CD14-positive monocyte (primary cell): ENCODE measurements at regions not wholly inside any gene's neighbourhood (a gene's known extent, or its start where the extent isn't known, plus 50 kb on each side); places are given as distances from the start of the nearest gene placed in this dataset.

Source experiments
- DNase-seq, 3 donors: peaks; one replicate each; pipeline ENCODE4 v3.0.0-alpha.2; 2011 to 2022
- H2AFZ ChIP-seq: 2 replicates; pipeline ENCODE4 v1.6.0; 2012; ENCODE audit warnings: mild to moderate bottlenecking, low read depth, low read length, inconsistent platforms; ENCODE audit not compliant: insufficient read depth, poor library complexity, severe bottlenecking
- H3K27ac ChIP-seq, 2 donors: 1 replicate in 1 of 2; 2 replicates in 1 of 2; pipeline ENCODE4 v1.5.1; 2012 to 2013; ENCODE audit warnings: low read length in 2 of 2, control low read depth in 1 of 2, inconsistent platforms in 1 of 2, low read depth in 1 of 2, mild to moderate bottlenecking in 1 of 2
- H3K27me3 ChIP-seq, 2 donors: one replicate each; pipeline versions ENCODE4 v1.6.0 to v1.6.1; 2011 to 2013; ENCODE audit warnings: low read length in 2 of 2; ENCODE audit not compliant: control insufficient read depth in 2 of 2, insufficient read depth in 2 of 2
- H3K36me3 ChIP-seq, 2 donors: replicated peaks in 1 of 2; 1 replicate in 1 of 2; 2 replicates in 1 of 2; pipeline versions ENCODE4 v1.5.1 to v1.6.1; 2012 to 2013; ENCODE audit warnings: low read length in 2 of 2, control low read depth in 1 of 2, inconsistent platforms in 1 of 2, mild to moderate bottlenecking in 1 of 2; ENCODE audit not compliant: insufficient read depth in 2 of 2, control insufficient read depth in 1 of 2
- H3K4me1 ChIP-seq, 2 donors: 1 replicate in 1 of 2; 2 replicates in 1 of 2; pipeline versions ENCODE4 v1.5.1 to v1.6.1; 2012 to 2013; ENCODE audit warnings: low read length in 2 of 2, control low read depth in 1 of 2, inconsistent platforms in 1 of 2, mild to moderate bottlenecking in 1 of 2, moderate library complexity in 1 of 2; ENCODE audit not compliant: insufficient read depth in 2 of 2, control insufficient read depth in 1 of 2
- H3K4me2 ChIP-seq: replicated peaks from 2 replicates; pipeline ENCODE3; 2012; ENCODE audit warnings: low read length, moderate library complexity, mild to moderate bottlenecking; ENCODE audit not compliant: poor library complexity, severe bottlenecking; ENCODE audit errors: extremely low read depth
- H3K4me3 ChIP-seq, 3 experiments: fragments of 200-600 bp in 1 of 3; sonication (generic) in 1 of 3; replicated peaks in 1 of 3; 1 replicate in 2 of 3; 2 replicates in 1 of 3; pipeline ENCODE4 v1.5.1; 2011 to 2013; ENCODE audit warnings: low read length in 3 of 3, mild to moderate bottlenecking in 3 of 3, control low read depth in 2 of 3, low read depth in 2 of 3, inconsistent platforms in 1 of 3, moderate library complexity in 1 of 3
- H3K79me2 ChIP-seq: 2 replicates; pipeline ENCODE4 v1.6.0; 2012; ENCODE audit warnings: mild to moderate bottlenecking, control low read depth, inconsistent platforms, low read length, moderate library complexity; ENCODE audit not compliant: insufficient read depth
- H3K9ac ChIP-seq: 2 replicates; pipeline ENCODE4 v1.6.0; 2017; ENCODE audit warnings: low read length, mild to moderate bottlenecking; ENCODE audit not compliant: insufficient read depth, poor library complexity, severe bottlenecking
- H3K9me3 ChIP-seq, 2 donors: replicated peaks in 1 of 2; 1 replicate in 1 of 2; 2 replicates in 1 of 2; pipeline versions ENCODE4 v1.5.1 to v1.6.1; 2012 to 2013; ENCODE audit warnings: low read length in 2 of 2, control low read depth in 1 of 2; ENCODE audit not compliant: control insufficient read depth in 1 of 2, insufficient read depth in 1 of 2
- H4K20me1 ChIP-seq: 2 replicates; pipeline ENCODE4 v1.6.0; 2012; ENCODE audit warnings: mild to moderate bottlenecking, low read length, control low read depth, moderate library complexity; ENCODE audit not compliant: insufficient read depth
- H3K27ac Mint-ChIP-seq, 7 donors: one replicate each; pipeline ENCODE4 v1.8.0; 2020; ENCODE audit warnings: mild to moderate bottlenecking in 7 of 7, mixed read lengths in 7 of 7, moderate library complexity in 6 of 7, inconsistent platforms in 2 of 7
- H3K27me3 Mint-ChIP-seq, 3 donors: one replicate each; pipeline ENCODE4 v1.8.0; 2021 to 2022; ENCODE audit warnings: low read depth in 3 of 3, mild to moderate bottlenecking in 3 of 3, mixed read lengths in 3 of 3, moderate library complexity in 3 of 3, inconsistent platforms in 1 of 3
- H3K36me3 Mint-ChIP-seq, 2 donors: one replicate each; pipeline ENCODE4 v1.8.0; 2020; ENCODE audit warnings: mixed read lengths in 2 of 2, inconsistent platforms in 1 of 2, mild to moderate bottlenecking in 1 of 2
- H3K4me1 Mint-ChIP-seq: one replicate; pipeline ENCODE4 v1.8.0; 2020; ENCODE audit warnings: mild to moderate bottlenecking, mixed read lengths
- H3K4me3 Mint-ChIP-seq, 2 donors: one replicate each; pipeline ENCODE4 v1.8.0; 2020; ENCODE audit warnings: mild to moderate bottlenecking in 2 of 2, mixed read lengths in 2 of 2, moderate library complexity in 1 of 2
- H3K9me3 Mint-ChIP-seq, 7 donors: one replicate each; pipeline ENCODE4 v1.8.0; 2020 to 2022; ENCODE audit warnings: mixed read lengths in 7 of 7, mild to moderate bottlenecking in 6 of 7, moderate library complexity in 6 of 7, inconsistent platforms in 2 of 7
- WGBS: methylation state at CpG from one replicate; pipeline ENCODE4 v1.1.5; 2013; ENCODE audit warnings: missing lambda C conversion rate; ENCODE audit not compliant: insufficient coverage; 5-methylcytosine and 5-hydroxymethylcytosine counted together
- intact Hi-C, 2 donors: fragments of 100-400 bp; cut with micrococcal nuclease; formaldehyde crosslinking; loops; one replicate each; pipeline versions ENCODE4 v1.15.0 to v1.15.1; 2023
- TF ChIP-seq, protein P1 (sequence below): fragments of 200-600 bp; IDR thresholded peaks from one replicate; pipeline ENCODE4 v1.8.0; 2022; ENCODE audit warnings: antibody characterized with exemption, mild to moderate bottlenecking

DNA sequence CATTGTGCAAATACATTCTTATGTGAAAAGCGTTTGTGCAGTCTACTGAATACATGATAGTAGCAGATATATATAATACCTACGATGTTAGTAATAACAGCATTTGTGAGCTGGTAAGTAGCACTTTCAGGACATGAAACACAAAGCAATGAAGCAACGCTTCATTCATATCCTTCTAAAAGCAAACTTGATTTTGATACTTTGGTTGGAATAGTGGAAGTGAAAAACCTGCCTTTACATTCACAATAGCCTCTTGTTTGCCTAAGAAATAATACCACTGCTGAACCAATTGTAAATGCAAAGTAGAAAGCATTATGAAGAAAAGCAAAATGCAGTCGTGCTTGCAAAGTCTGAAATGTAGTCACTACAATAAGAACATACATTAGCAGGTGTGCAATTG is 926.3 kb downstream of the FSTL5 start:
- Histone ChIP-seq H3K36me3 (no peaks in the 10 kb centered on the region), H3K9ac (no peak overlapping the region), H3K4me3 (no peak overlapping the region), H3K4me2 (no peak overlapping the region), H2AFZ (no peak overlapping the region), H3K27me3 (no peaks in the 10 kb centered on the region), H3K79me2 (no peaks in the 10 kb centered on the region), H4K20me1 (no peaks in the 10 kb centered on the region), H3K4me1 (no peaks in the 10 kb centered on the region), H3K9me3 (no peaks in the 10 kb centered on the region), H3K27ac (no peak overlapping the region)
- DNase-seq: no peak
- Mint-ChIP-seq H3K9me3 (peaks cover 0 to 2% (median 0%) of the 10 kb centered on the region in 7 donors), H3K4me1 (no peaks in the 10 kb centered on the region), H3K27ac (peak overlapping the region in 1 of 7 donors; percentile 41), H3K4me3 (no peak overlapping the region), H3K27me3 (no peaks in the 10 kb centered on the region), H3K36me3 (no peaks in the 10 kb centered on the region)
- TF ChIP-seq, protein P1, sequence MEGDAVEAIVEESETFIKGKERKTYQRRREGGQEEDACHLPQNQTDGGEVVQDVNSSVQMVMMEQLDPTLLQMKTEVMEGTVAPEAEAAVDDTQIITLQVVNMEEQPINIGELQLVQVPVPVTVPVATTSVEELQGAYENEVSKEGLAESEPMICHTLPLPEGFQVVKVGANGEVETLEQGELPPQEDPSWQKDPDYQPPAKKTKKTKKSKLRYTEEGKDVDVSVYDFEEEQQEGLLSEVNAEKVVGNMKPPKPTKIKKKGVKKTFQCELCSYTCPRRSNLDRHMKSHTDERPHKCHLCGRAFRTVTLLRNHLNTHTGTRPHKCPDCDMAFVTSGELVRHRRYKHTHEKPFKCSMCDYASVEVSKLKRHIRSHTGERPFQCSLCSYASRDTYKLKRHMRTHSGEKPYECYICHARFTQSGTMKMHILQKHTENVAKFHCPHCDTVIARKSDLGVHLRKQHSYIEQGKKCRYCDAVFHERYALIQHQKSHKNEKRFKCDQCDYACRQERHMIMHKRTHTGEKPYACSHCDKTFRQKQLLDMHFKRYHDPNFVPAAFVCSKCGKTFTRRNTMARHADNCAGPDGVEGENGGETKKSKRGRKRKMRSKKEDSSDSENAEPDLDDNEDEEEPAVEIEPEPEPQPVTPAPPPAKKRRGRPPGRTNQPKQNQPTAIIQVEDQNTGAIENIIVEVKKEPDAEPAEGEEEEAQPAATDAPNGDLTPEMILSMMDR: no peak
- intact Hi-C loops: no loop called here
- no CpG with 5 or more reads among the region's 4 CpGs for WGBS

DNA sequence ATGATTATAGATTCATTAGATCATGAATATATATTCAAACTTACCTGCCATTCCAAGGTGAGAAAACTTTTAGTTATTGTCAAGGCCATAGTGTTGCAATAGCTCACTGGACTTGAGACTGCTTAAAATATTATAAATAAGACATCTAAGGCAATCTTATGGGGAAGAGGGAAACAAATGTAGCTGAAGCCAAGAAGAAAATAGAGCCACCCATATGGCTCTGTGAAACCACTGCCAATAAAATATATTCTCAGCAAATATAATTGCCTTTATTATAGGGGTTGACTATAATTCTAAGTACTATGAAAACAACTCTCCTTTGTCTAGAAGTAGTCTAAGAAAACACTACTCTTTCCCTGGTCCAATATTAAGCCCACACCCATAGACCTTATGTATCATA is 938.5 kb downstream of the FSTL5 start:
- no peak overlapping the region for H3K27ac ChIP-seq
- H3K9me3 ChIP-seq: peaks cover 9 to 13% of the 10 kb centered on the region in 2 donors
- no peak overlapping the region for H2AFZ ChIP-seq
- no peaks in the 10 kb centered on the region for H3K4me1 ChIP-seq
- no peaks in the 10 kb centered on the region for H3K27me3 Mint-ChIP-seq
- H3K4me1 Mint-ChIP-seq: no peaks in the 10 kb centered on the region
- H3K4me3 ChIP-seq: no peak overlapping the region
- no peaks in the 10 kb centered on the region for H3K36me3 Mint-ChIP-seq
- no peaks in the 10 kb centered on the region for H3K36me3 ChIP-seq
- intact Hi-C loops: no loop called here
- no peak overlapping the region for H3K4me3 Mint-ChIP-seq
- H3K27ac Mint-ChIP-seq: no peak overlapping the region
- TF ChIP-seq, protein P1: no peak
- H3K27me3 ChIP-seq: no peaks in the 10 kb centered on the region
- DNase-seq: no peak
- no peak overlapping the region for H3K9ac ChIP-seq
- H3K9me3 Mint-ChIP-seq: peaks cover 0 to 16% (median 3%) of the 10 kb centered on the region in 7 donors
- H4K20me1 ChIP-seq: no peaks in the 10 kb centered on the region
- H3K79me2 ChIP-seq: no peaks in the 10 kb centered on the region
- no peak overlapping the region for H3K4me2 ChIP-seq
